Astrocyte (in vitro differentiated cells and primary cell): ENCODE measurements at regions not wholly inside any gene's neighbourhood (a gene's known extent, or its start where the extent isn't known, plus 50 kb on each side); places are given as distances from the start of the nearest gene placed in this dataset.

Experiments used
- DNase-seq: peaks from one replicate; pipeline ENCODE4 v3.0.0-alpha.2; 2010; ENCODE audit warnings: low read depth
- FAIRE-seq: peaks from 2 replicates; lab custom pipeline; 2011; peaks lifted over from hg19 to GRCh38; lab: Jason Lieb, UNC
- H2AFZ ChIP-seq: 2 replicates; pipeline ENCODE4 v1.6.0; 2012; ENCODE audit warnings: low read depth, low read length, inconsistent platforms
- H3K27ac ChIP-seq: 2 replicates; pipeline ENCODE4 v1.5.1; 2011; ENCODE audit warnings: low read depth, low read length, inconsistent platforms
- H3K27me3 ChIP-seq: 2 replicates; pipeline ENCODE4 v1.6.0; 2011; ENCODE audit warnings: low read length, inconsistent platforms; ENCODE audit not compliant: insufficient read depth
- H3K36me3 ChIP-seq: 2 replicates; pipeline ENCODE4 v1.5.1; 2011; ENCODE audit warnings: low read length, inconsistent platforms; ENCODE audit not compliant: insufficient read depth
- H3K4me1 ChIP-seq: 2 replicates; pipeline ENCODE4 v1.5.1; 2011; ENCODE audit warnings: low read length, inconsistent platforms; ENCODE audit not compliant: insufficient read depth
- H3K4me2 ChIP-seq: 2 replicates; pipeline ENCODE4 v1.6.0; 2012; ENCODE audit warnings: low read length, inconsistent platforms
- H3K4me3 ChIP-seq: 2 replicates; pipeline ENCODE4 v1.5.1; 2011; ENCODE audit warnings: low read depth, mild to moderate bottlenecking, low read length, inconsistent platforms; ENCODE audit not compliant: insufficient read depth
- H3K79me2 ChIP-seq: 2 replicates; pipeline ENCODE4 v1.6.0; 2012; ENCODE audit warnings: mild to moderate bottlenecking, low read length, inconsistent platforms; ENCODE audit not compliant: insufficient read depth
- H3K9ac ChIP-seq: 2 replicates; pipeline ENCODE4 v1.6.0; 2012; ENCODE audit warnings: mild to moderate bottlenecking, low read length, inconsistent platforms
- H3K9me3 ChIP-seq: 2 replicates; pipeline ENCODE4 v1.5.1; 2012; ENCODE audit warnings: low read depth, mild to moderate bottlenecking, low read length, inconsistent platforms; ENCODE audit not compliant: insufficient read depth
- H4K20me1 ChIP-seq: 2 replicates; pipeline ENCODE4 v1.6.0; 2012; ENCODE audit warnings: low read length, inconsistent platforms; ENCODE audit not compliant: insufficient read depth
- H3K27ac Mint-ChIP-seq: one replicate; pipeline ENCODE4 v1.8.0; 2021; ENCODE audit warnings: mild to moderate bottlenecking, mixed read lengths; ENCODE audit not compliant: unreplicated experiment
- H3K27me3 Mint-ChIP-seq: one replicate; pipeline ENCODE4 v1.8.0; 2021; ENCODE audit warnings: low read depth, mixed read lengths; ENCODE audit not compliant: unreplicated experiment
- H3K36me3 Mint-ChIP-seq: one replicate; pipeline ENCODE4 v1.8.0; 2021; ENCODE audit warnings: low read depth, mixed read lengths; ENCODE audit not compliant: unreplicated experiment
- H3K4me1 Mint-ChIP-seq: one replicate; pipeline ENCODE4 v1.8.0; 2021; ENCODE audit warnings: low read depth, mixed read lengths; ENCODE audit not compliant: unreplicated experiment
- H3K4me3 Mint-ChIP-seq: one replicate; pipeline ENCODE4 v1.8.0; 2021; ENCODE audit warnings: mild to moderate bottlenecking, moderate library complexity, mixed read lengths; ENCODE audit not compliant: unreplicated experiment
- H3K9me3 Mint-ChIP-seq: one replicate; pipeline ENCODE4 v1.8.0; 2021; ENCODE audit warnings: mild to moderate bottlenecking, mixed read lengths; ENCODE audit not compliant: unreplicated experiment
- EZH2 ChIP-seq: IDR thresholded peaks from 2 replicates; pipeline ENCODE4 v1.6.1; 2012; ENCODE audit warnings: mild to moderate bottlenecking, low read length, inconsistent platforms; ENCODE audit not compliant: insufficient read depth
- TF ChIP-seq, protein P1 (sequence below): IDR thresholded peaks from 2 replicates; pipeline ENCODE4 v1.5.1; 2011; ENCODE audit warnings: low read depth, mild to moderate bottlenecking, inconsistent platforms, low read length, moderate library complexity; ENCODE audit not compliant: insufficient read depth

DNA sequence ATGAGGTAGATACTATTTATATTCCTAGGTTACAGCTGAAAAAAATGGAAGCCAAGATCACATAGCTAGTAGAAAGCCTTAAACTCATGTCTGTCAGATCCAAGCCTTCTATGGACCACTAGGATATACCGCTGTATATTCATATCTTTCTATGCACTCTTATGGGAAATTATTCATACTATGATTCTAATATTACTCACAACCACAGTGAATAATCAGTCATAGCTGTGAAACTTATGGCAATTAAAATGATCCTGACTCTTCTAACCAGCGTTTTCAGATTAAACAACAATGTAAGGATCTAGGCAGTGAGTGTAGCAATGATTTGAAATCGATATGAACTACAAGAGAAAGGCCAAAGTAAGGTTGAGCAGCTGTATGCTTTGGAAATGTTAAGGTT lies 111.0 kb downstream of the RASGEF1B start:
- Mint-ChIP-seq H3K4me3 (no peak overlapping the region), H3K27me3 (no peaks in the 10 kb centered on the region), H3K36me3 (no peaks in the 10 kb centered on the region), H3K9me3 (no peaks in the 10 kb centered on the region), H3K4me1 (no peaks in the 10 kb centered on the region), H3K27ac (no peak overlapping the region)
- Histone ChIP-seq H3K9me3 (no peaks in the 10 kb centered on the region), H3K4me1 (no peaks in the 10 kb centered on the region), H3K9ac (no peak overlapping the region), H3K27ac (no peak overlapping the region), H2AFZ (no peak overlapping the region), H3K27me3 (no peaks in the 10 kb centered on the region), H3K36me3 (no peaks in the 10 kb centered on the region), H3K4me3 (no peak overlapping the region), H3K4me2 (no peak overlapping the region), H4K20me1 (no peaks in the 10 kb centered on the region), H3K79me2 (no peaks in the 10 kb centered on the region)
- DNase-seq (no peak), FAIRE-seq (peak; percentile 5)
- TF ChIP-seq, protein P1, sequence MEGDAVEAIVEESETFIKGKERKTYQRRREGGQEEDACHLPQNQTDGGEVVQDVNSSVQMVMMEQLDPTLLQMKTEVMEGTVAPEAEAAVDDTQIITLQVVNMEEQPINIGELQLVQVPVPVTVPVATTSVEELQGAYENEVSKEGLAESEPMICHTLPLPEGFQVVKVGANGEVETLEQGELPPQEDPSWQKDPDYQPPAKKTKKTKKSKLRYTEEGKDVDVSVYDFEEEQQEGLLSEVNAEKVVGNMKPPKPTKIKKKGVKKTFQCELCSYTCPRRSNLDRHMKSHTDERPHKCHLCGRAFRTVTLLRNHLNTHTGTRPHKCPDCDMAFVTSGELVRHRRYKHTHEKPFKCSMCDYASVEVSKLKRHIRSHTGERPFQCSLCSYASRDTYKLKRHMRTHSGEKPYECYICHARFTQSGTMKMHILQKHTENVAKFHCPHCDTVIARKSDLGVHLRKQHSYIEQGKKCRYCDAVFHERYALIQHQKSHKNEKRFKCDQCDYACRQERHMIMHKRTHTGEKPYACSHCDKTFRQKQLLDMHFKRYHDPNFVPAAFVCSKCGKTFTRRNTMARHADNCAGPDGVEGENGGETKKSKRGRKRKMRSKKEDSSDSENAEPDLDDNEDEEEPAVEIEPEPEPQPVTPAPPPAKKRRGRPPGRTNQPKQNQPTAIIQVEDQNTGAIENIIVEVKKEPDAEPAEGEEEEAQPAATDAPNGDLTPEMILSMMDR, result no peak
- TF ChIP-seq EZH2, result no peak

DNA sequence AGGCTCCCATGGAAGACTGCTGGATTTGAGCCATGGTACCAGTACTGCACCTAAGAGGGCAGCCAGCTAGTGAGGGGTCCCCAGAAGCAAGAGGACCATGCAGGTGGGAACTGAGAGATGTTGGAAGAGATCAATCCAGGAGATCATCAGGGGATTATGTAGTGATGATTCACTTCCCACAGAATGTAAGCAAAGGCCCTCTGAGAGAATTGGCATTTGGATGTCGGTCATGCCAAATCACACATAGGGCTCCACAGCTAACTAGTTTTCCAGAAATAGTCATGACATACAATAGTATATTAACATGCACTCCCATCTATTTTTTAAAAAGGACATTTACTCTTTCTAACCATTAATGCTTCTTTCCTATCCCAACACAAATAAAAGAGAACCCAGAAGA lies 112.5 kb downstream of the RASGEF1B start:
- H3K27me3 Mint-ChIP-seq, result no peaks in the 10 kb centered on the region
- Histone ChIP-seq H3K4me3 (no peak overlapping the region), H4K20me1 (no peaks in the 10 kb centered on the region), H3K36me3 (no peaks in the 10 kb centered on the region), H3K27me3 (no peaks in the 10 kb centered on the region), H2AFZ (no peak overlapping the region), H3K9ac (no peak overlapping the region), H3K4me2 (no peak overlapping the region), H3K27ac (no peak overlapping the region), H3K4me1 (no peaks in the 10 kb centered on the region), H3K79me2 (no peaks in the 10 kb centered on the region), H3K9me3 (no peaks in the 10 kb centered on the region)
- H3K9me3 Mint-ChIP-seq, result no peaks in the 10 kb centered on the region
- H3K27ac Mint-ChIP-seq, result no peak overlapping the region
- no peak for TF ChIP-seq EZH2
- TF ChIP-seq, protein P1, result no peak
- FAIRE-seq (no peak), DNase-seq (no peak)
- H3K4me1 Mint-ChIP-seq, result no peaks in the 10 kb centered on the region
- H3K4me3 Mint-ChIP-seq, result no peak overlapping the region
- no peaks in the 10 kb centered on the region for H3K36me3 Mint-ChIP-seq

DNA sequence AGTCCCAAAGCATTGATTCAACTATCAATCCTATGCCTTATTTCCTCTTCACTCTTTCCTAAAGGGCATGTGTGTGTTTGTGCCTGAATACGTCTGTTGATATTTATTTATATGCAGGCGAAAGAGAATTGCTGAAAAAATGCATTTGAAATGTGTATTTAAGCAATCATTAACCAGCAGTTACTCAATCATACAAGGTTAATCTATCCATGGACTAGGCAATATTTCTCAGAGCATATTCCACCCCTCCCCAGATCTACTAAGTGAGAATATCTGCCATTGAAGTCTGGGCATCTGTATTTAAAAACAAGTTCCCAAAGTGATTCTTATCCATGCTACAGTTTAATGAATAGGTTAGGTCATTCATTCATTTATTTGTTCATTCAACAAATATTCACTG lies 113.6 kb downstream of the RASGEF1B start:
- no peaks in the 10 kb centered on the region for H3K36me3 ChIP-seq
- H3K27me3 ChIP-seq, result no peaks in the 10 kb centered on the region
- no peak for TF ChIP-seq EZH2
- TF ChIP-seq, protein P1, result no peak
- H3K79me2 ChIP-seq, result no peaks in the 10 kb centered on the region
- Mint-ChIP-seq H3K36me3 (no peaks in the 10 kb centered on the region), H3K27ac (no peak overlapping the region), H3K4me3 (no peak overlapping the region), H3K4me1 (no peaks in the 10 kb centered on the region), H3K27me3 (no peaks in the 10 kb centered on the region), H3K9me3 (no peaks in the 10 kb centered on the region)
- H3K27ac ChIP-seq, result no peak overlapping the region
- H3K4me1 ChIP-seq, result no peaks in the 10 kb centered on the region
- DNase-seq, result no peak
- no peak overlapping the region for H3K9ac ChIP-seq
- H3K4me3 ChIP-seq, result no peak overlapping the region
- no peak for FAIRE-seq
- H4K20me1 ChIP-seq, result no peaks in the 10 kb centered on the region
- H2AFZ ChIP-seq, result no peak overlapping the region
- H3K9me3 ChIP-seq, result no peaks in the 10 kb centered on the region
- no peak overlapping the region for H3K4me2 ChIP-seq
